ENCODE measurements at regions not wholly inside any gene's neighbourhood (a gene's known extent, or its start where the extent isn't known, plus 50 kb on each side); places are given as distances from the start of the nearest gene placed in this dataset.

DNA sequence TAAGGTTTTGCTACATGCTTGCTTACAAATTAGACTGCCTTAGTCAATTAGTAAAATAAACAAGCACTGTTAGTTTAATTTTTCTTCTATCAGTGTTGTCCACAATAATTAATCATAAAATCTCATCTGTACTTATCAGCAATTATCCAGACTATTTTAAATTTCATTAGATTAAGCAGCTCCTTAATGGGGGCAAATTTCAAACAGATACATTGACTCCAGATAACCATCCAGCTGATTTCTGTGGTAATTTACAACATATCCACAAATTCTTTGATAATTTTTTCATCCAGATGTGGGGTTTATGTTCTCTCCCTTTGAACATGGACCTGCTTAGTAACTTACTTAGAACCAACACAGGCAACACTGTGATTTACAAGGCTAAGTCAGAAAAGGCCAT, 170.4 kb upstream of the CWC22 start:
- Histone ChIP-seq H3K9ac (ENCODE audit: low read length) (no peak overlapping the region), H3K27me3 (ENCODE audit: low read length) (no peaks in the 10 kb centered on the region), H3K9me3 (ENCODE audit: insufficient read depth, low read length) (no peaks in the 10 kb centered on the region), H3K27ac (ENCODE audit: low read depth, low read length) (no peak overlapping the region), H3K36me3 (ENCODE audit: low read length) (no peaks in the 10 kb centered on the region), H3K9me2 (replicated peaks; ENCODE audit: insufficient read depth, low read length) (no peaks in the 10 kb centered on the region), H2AFZ (ENCODE audit: low read depth, low read length, severe bottlenecking) (no peak overlapping the region), H3F3A (ENCODE audit: insufficient read depth) (no peaks in the 10 kb centered on the region), H4K20me1 (ENCODE audit: low read depth, low read length) (no peaks in the 10 kb centered on the region), H3K79me2 (ENCODE audit: insufficient read depth, low read length) (no peaks in the 10 kb centered on the region), H3K4me3 (ENCODE audit: insufficient read depth, low read length, poor library complexity, severe bottlenecking) (no peak overlapping the region), H3K4me2 (ENCODE audit: low read depth, low read length, poor library complexity, severe bottlenecking) (no peak overlapping the region)
- TF ChIP-seq, protein P1, sequence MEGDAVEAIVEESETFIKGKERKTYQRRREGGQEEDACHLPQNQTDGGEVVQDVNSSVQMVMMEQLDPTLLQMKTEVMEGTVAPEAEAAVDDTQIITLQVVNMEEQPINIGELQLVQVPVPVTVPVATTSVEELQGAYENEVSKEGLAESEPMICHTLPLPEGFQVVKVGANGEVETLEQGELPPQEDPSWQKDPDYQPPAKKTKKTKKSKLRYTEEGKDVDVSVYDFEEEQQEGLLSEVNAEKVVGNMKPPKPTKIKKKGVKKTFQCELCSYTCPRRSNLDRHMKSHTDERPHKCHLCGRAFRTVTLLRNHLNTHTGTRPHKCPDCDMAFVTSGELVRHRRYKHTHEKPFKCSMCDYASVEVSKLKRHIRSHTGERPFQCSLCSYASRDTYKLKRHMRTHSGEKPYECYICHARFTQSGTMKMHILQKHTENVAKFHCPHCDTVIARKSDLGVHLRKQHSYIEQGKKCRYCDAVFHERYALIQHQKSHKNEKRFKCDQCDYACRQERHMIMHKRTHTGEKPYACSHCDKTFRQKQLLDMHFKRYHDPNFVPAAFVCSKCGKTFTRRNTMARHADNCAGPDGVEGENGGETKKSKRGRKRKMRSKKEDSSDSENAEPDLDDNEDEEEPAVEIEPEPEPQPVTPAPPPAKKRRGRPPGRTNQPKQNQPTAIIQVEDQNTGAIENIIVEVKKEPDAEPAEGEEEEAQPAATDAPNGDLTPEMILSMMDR (IDR thresholded peaks at IDR 0.05; ENCODE audit: insufficient read depth, low read length, poor library complexity, severe bottlenecking) = no peak
- no peak for TF ChIP-seq EZH2phosphoT487 (conservative IDR thresholded peaks at IDR 0.05; ENCODE audit: low read length)

DNA sequence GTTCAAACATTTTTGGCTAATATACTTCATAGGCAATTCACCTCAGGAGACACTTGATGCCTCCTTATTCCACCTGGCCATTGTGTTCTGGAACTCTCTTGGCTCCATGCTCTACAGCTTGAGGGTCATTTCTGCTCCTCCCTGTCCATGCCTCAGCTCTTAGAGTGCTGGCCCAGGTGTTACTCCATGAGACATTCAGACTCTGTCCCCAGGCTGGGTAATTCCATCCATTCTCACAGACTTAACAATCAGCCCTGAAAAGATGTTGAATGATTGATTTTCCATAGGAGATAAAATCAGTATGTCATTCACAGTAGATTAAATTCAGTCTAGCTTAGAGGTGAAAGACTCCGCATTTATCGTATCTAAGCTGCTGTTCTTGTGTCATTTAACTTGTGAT, 168.6 kb upstream of the CWC22 start:
- no peaks in the 10 kb centered on the region for H3K36me3 ChIP-seq (ENCODE audit: low read length)
- H3K9me3 ChIP-seq (ENCODE audit: insufficient read depth, low read length) = no peaks in the 10 kb centered on the region
- H3K9me2 ChIP-seq (replicated peaks; ENCODE audit: insufficient read depth, low read length) = no peaks in the 10 kb centered on the region
- H4K20me1 ChIP-seq (ENCODE audit: low read depth, low read length) = no peaks in the 10 kb centered on the region
- TF ChIP-seq EZH2phosphoT487 (conservative IDR thresholded peaks at IDR 0.05; ENCODE audit: low read length) = no peak
- TF ChIP-seq, protein P1 (IDR thresholded peaks at IDR 0.05; ENCODE audit: insufficient read depth, low read length, poor library complexity, severe bottlenecking) = no peak
- no peak overlapping the region for H2AFZ ChIP-seq (ENCODE audit: low read depth, low read length, severe bottlenecking)
- no peak overlapping the region for H3K4me2 ChIP-seq (ENCODE audit: low read depth, low read length, poor library complexity, severe bottlenecking)
- H3K9ac ChIP-seq (ENCODE audit: low read length) = no peak overlapping the region
- H3K27ac ChIP-seq (ENCODE audit: low read depth, low read length) = no peak overlapping the region
- no peaks in the 10 kb centered on the region for H3K79me2 ChIP-seq (ENCODE audit: insufficient read depth, low read length)
- no peaks in the 10 kb centered on the region for H3F3A ChIP-seq (ENCODE audit: insufficient read depth)
- H3K4me3 ChIP-seq (ENCODE audit: insufficient read depth, low read length, poor library complexity, severe bottlenecking) = no peak overlapping the region
- H3K27me3 ChIP-seq (ENCODE audit: low read length) = no peaks in the 10 kb centered on the region

DNA sequence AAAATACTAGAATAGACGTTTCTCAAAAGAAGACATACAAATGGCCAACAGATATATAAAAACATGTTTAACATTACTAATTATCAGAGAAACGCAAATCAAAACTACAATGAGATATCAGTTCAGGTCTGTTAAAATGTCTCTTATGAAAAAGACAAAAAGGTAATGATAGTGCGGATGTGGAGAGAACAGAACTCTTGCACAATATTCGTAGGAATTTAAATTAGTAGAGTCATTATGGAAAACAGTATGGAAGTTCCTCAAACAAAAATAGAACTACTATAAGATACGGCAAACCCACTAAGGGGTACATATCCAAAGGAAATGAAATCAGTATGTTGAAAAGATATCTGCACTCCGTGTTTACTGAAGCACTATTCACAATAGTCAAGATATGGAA, 167.5 kb upstream of the CWC22 start:
- Histone ChIP-seq H3K4me2 (ENCODE audit: low read depth, low read length, poor library complexity, severe bottlenecking) (no peak overlapping the region), H3K79me2 (ENCODE audit: insufficient read depth, low read length) (no peaks in the 10 kb centered on the region), H3K27me3 (ENCODE audit: low read length) (no peaks in the 10 kb centered on the region), H3K36me3 (ENCODE audit: low read length) (no peaks in the 10 kb centered on the region), H3K9me3 (ENCODE audit: insufficient read depth, low read length) (no peaks in the 10 kb centered on the region), H3K9ac (ENCODE audit: low read length) (no peak overlapping the region), H3K4me3 (ENCODE audit: insufficient read depth, low read length, poor library complexity, severe bottlenecking) (no peak overlapping the region), H2AFZ (ENCODE audit: low read depth, low read length, severe bottlenecking) (no peak overlapping the region), H3F3A (ENCODE audit: insufficient read depth) (no peaks in the 10 kb centered on the region), H4K20me1 (ENCODE audit: low read depth, low read length) (no peaks in the 10 kb centered on the region), H3K9me2 (replicated peaks; ENCODE audit: insufficient read depth, low read length) (no peaks in the 10 kb centered on the region), H3K27ac (ENCODE audit: low read depth, low read length) (no peak overlapping the region)
- TF ChIP-seq, protein P1 (IDR thresholded peaks at IDR 0.05; ENCODE audit: insufficient read depth, low read length, poor library complexity, severe bottlenecking) = no peak
- TF ChIP-seq EZH2phosphoT487 (conservative IDR thresholded peaks at IDR 0.05; ENCODE audit: low read length) = no peak

All from SU-DHL-6 (cell line).